Fibroblast of mammary gland (primary cell): ENCODE measurements at regions not wholly inside any gene's neighbourhood (a gene's known extent, or its start where the extent isn't known, plus 50 kb on each side); places are given as distances from the start of the nearest gene placed in this dataset.
"Not testable (repeated sequence)": the region's sequence is repeated elsewhere in the genome, so short reads cannot be mapped to it uniquely, and the experiment has no call there.

Source experiments
- DNase-seq: peaks from one replicate; pipeline ENCODE4 v3.0.0-alpha.2; 2010; ENCODE audit warnings: low read depth
- H3K4me3 ChIP-seq: 2 replicates; pipeline ENCODE4 v1.5.1; 2011; ENCODE audit warnings: low read depth, mild to moderate bottlenecking, low read length, moderate library complexity; ENCODE audit not compliant: control insufficient read depth
- TF ChIP-seq, protein P1 (sequence below): conservative IDR thresholded peaks from 2 replicates; pipeline ENCODE4 v1.5.1; 2011; ENCODE audit warnings: low read depth, low read length, inconsistent platforms; ENCODE audit not compliant: control insufficient read depth, insufficient read depth

DNA sequence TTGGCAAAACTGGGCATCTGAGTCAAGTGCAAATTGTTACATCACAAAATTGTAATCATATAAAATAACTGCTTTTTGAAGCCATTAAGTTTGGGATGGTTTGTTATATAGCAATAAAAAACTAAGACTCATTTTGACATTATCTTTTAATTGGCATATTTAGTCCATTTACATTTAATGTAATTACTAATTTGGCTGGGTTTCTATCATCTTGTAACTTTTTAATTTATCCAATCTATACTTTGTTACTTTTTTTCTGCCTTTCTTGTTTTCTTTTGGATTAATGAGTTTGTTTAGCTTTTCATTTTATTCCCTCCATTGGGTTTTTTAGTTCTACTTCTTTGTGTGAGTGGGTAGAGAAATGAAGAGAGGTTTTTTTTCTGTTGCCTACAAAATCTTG, 76.3 kb downstream of the DRAM2 start:
- H3K4me3 ChIP-seq: no peak overlapping the region
- TF ChIP-seq, protein P1, sequence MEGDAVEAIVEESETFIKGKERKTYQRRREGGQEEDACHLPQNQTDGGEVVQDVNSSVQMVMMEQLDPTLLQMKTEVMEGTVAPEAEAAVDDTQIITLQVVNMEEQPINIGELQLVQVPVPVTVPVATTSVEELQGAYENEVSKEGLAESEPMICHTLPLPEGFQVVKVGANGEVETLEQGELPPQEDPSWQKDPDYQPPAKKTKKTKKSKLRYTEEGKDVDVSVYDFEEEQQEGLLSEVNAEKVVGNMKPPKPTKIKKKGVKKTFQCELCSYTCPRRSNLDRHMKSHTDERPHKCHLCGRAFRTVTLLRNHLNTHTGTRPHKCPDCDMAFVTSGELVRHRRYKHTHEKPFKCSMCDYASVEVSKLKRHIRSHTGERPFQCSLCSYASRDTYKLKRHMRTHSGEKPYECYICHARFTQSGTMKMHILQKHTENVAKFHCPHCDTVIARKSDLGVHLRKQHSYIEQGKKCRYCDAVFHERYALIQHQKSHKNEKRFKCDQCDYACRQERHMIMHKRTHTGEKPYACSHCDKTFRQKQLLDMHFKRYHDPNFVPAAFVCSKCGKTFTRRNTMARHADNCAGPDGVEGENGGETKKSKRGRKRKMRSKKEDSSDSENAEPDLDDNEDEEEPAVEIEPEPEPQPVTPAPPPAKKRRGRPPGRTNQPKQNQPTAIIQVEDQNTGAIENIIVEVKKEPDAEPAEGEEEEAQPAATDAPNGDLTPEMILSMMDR: no peak

DNA sequence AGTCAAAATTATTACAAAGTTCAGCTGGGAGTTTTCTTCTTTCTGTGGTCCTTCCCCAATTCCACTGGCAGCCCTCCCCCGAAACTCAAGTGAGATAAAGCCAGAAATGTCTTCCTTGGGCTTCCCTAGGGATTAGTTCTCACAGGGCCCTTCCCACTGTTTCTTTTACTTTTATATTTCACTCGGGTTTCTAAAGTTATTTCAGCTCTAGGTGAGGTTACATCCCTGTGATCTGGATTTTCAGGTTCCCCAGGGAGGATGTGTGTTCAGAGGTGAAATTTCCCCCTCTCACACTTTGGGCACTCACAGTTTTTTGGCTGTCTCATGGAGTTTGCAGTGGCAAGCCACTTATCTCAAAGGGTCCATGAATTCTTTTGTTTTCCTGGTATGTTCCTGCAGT, 77.3 kb downstream of the DRAM2 start:
- H3K4me3 ChIP-seq: no peak overlapping the region
- TF ChIP-seq, protein P1: no peak
- DNase-seq: no peak

More for the DNA sequence above, 76.3 kb downstream of the DRAM2 start:
- no peak for DNase-seq

DNA sequence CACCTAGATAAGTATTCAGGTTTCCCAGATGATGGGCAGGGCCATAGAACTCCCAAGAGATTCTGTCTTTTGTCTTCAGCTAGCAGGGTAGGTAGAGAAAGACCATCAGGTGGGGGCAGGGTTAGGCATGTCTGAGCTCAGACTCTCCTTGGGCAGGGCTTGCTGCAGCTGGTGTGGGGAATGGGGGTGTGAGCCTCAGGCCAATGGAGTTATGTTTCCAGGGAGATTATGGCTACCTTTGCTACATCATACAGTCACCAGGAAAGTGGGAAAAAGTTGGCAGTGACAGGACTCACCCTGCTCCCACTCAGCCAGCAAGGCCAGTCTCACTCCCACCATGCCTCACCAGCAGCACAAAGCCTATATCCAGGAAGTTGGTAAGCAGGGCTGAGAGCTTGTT, 77.8 kb downstream of the DRAM2 start:
- TF ChIP-seq, protein P1: no peak
- H3K4me3 ChIP-seq: no peak overlapping the region

DNA sequence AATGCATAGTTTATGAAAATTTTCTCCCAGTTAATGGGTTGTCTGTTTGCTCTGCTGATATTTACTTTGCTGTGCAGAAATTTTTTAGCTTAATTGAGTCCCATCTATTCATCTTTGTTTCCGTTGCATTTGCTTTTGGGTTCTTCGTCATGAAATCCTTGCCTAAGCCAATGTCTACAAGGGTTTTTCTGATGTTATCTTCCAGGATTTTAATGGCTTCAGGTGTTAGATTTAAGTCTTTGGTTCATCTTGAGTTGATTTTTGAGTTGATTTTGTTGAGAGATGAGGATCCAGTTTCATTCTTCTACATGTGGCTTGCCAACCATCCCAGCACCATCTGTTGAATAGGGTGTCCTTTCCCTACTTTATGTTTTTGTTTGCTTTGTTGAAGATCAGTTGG, 85.2 kb downstream of the DRAM2 start:
- TF ChIP-seq, protein P1: no peak
- H3K4me3 ChIP-seq: no peak overlapping the region
- no peak for DNase-seq

More for the DNA sequence above, 77.8 kb downstream of the DRAM2 start:
- DNase-seq: no peak

DNA sequence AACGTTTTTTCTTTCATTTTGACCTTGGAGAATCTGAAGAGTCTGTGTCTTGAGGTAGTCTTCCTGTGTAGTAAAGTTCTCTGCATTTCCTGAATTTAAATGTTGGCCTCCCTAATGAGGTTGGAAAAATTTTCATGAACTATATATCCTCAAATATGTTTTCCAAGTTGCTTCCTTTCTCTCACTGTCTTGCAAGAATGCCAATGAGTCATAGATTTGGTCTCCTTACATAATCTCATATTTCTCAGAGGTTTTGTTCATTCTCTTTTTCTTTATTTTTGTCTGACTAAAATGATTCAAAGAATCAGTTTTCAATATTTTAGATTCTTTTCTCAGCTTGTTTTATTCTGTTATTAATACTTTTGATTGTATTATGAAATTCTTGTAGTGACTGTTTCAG, 87.6 kb downstream of the DRAM2 start:
- peak; percentile 2 for DNase-seq
- TF ChIP-seq, protein P1: no peak
- no peak overlapping the region for H3K4me3 ChIP-seq

DNA sequence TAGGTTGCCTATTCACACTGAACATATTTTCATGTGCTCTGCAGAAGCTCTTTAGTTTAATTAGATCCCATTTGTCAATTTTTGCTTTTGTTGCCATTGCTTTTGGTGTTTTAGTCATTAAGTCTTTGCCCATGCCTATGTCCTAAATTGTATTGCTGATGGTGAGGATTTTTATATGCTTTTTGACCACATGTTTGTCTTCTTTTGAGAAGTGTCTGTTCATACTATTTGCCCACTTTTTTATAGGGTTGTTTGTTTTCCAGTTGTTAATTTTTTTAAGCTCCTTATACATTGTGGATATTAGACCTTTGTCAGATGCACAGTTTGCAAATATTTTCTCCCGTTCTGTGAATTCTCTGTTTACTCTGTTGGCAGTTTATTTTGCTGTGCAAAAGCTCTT, 84.5 kb upstream of the LRIF1 start:
- not testable (repeated sequence) for DNase-seq, H3K4me3 ChIP-seq

DNA sequence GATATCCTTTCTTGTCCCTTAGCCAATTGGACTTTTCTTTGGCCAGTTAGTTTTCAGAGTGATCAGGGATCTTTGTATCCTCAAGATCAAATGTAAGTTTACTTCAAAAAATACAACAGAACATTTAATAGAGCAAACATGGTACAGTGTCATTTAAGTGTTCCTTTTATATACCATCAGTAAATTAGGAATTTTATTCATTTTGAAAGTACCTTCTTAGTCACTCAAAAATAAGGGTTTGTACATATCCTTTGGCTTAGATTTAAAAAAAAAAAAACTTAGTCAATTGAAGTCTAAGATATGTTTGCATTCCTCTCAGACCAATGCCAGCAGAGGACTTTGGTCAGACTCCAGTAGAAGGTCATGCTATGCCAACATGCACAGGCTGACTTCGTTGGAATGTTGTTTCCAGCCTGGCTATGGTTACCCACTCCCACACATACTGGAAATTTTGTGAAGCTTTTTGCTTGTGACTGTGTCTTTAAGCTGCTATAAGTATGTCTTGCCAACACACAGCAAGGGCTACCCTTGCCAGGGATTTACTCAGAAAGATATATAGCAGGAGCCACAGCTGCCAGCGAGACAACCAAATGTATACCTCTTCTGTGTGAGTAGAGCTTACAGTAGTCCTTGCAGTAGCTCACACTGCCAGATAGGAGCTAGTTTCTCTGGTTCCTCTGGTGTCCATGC, 81.5 kb upstream of the LRIF1 start:
- DNase-seq: no peak
- TF ChIP-seq, protein P1: no peak
- no peak overlapping the region for H3K4me3 ChIP-seq
